GM12878 (cell line): ENCODE measurements at regions not wholly inside any gene's neighbourhood (a gene's known extent, or its start where the extent isn't known, plus 50 kb on each side); places are given as distances from the start of the nearest gene placed in this dataset.

Experiments used
- ATAC-seq: fragments of 200-7000 bp; cut with Tn5 transposase; 3 replicates; pipeline ENCODE4 v1.9.1; 2020; ENCODE audit warnings: mild to moderate bottlenecking, moderate library complexity
- BruUV-seq: library from RNA; stranded (reverse); fragments of 400-500 nt; replicated peaks from 2 replicates; lab custom pipeline; 2021; lab: Mats Ljungman, UMichigan
- CTCF ChIA-PET: fragments of 300-600 bp; sonication (Branson Sonifier 250); formaldehyde crosslinking; extraction: SDS; loops from one replicate; lab custom pipeline; 2021; ENCODE audit warnings: inconsistent platforms; lab: Yijun Ruan, JAX
- POLR2A ChIA-PET: fragments of 350-600 bp; formaldehyde crosslinking; extraction: SDS; loops from one replicate; lab custom pipeline; 2021; ENCODE audit warnings: inconsistent platforms; lab: Charles Lee
- RAD21 ChIA-PET: fragments of 300-600 bp; sonication (Branson Sonifier 250); formaldehyde crosslinking; loops from one replicate; lab custom pipeline; 2023; ENCODE audit warnings: antibody characterized with exemption; ENCODE audit not compliant: unreplicated experiment; lab: Charles Lee
- SMC1A ChIA-PET: fragments of 300-600 bp; sonication (Branson Sonifier 250); formaldehyde crosslinking; loops from one replicate; lab custom pipeline; 2023; ENCODE audit not compliant: unreplicated experiment, uncharacterized antibody; lab: Charles Lee
- DNase-seq: peaks from one replicate; pipeline ENCODE4 v3.0.0-alpha.2; 2011; ENCODE audit warnings: low read depth, low spot score
- FAIRE-seq: peaks from 3 replicates; lab custom pipeline; 2011; peaks lifted over from hg19 to GRCh38; lab: Jason Lieb, UNC
- H2AFZ ChIP-seq: 2 replicates; pipeline ENCODE4 v1.6.0; 2011; ENCODE audit warnings: low read depth, low read length, control low read depth; ENCODE audit not compliant: control insufficient read depth
- H3K27ac ChIP-seq: 2 replicates; pipeline ENCODE4 v1.5.1; 2011; ENCODE audit warnings: control low read depth; ENCODE audit not compliant: control insufficient read depth, insufficient read depth
- H3K27me3 ChIP-seq, 2 experiments: replicated peaks in 1 of 2; 2 replicates each; pipeline versions ENCODE4 v1.6.0 to v1.6.1; 2011; ENCODE audit warnings: low read length in 1 of 2; ENCODE audit not compliant: control insufficient read depth in 2 of 2, insufficient read depth in 2 of 2
- H3K36me3 ChIP-seq, 2 experiments: 2 replicates each; pipeline ENCODE4 v1.5.1; 2011; ENCODE audit warnings: low read length in 1 of 2; ENCODE audit not compliant: control insufficient read depth in 2 of 2, insufficient read depth in 2 of 2
- H3K4me1 ChIP-seq: 2 replicates; pipeline ENCODE4 v1.6.1; 2011; ENCODE audit warnings: mild to moderate bottlenecking, low read length, moderate library complexity, mixed read lengths; ENCODE audit not compliant: control insufficient read depth, insufficient read depth
- H3K4me2 ChIP-seq: 2 replicates; pipeline ENCODE4 v1.6.0; 2011; ENCODE audit warnings: control low read depth; ENCODE audit not compliant: control insufficient read depth, insufficient read depth
- H3K4me3 ChIP-seq: fragments of 200-600 bp; sonication (generic); 2 replicates; pipeline ENCODE4 v1.5.1; 2016
- H3K79me2 ChIP-seq: 2 replicates; pipeline ENCODE4 v1.6.0; 2011; ENCODE audit warnings: low read length; ENCODE audit not compliant: control insufficient read depth, insufficient read depth
- H3K9ac ChIP-seq: 2 replicates; pipeline ENCODE4 v1.8.0; 2011; ENCODE audit warnings: low read length, control low read depth, mixed read lengths; ENCODE audit not compliant: control insufficient read depth, insufficient read depth
- H3K9me3 ChIP-seq: replicated peaks from 3 replicates; pipeline ENCODE4 v1.5.1; 2011; ENCODE audit warnings: mild to moderate bottlenecking, low read length; ENCODE audit not compliant: control insufficient read depth, insufficient read depth
- H4K20me1 ChIP-seq: 2 replicates; pipeline ENCODE4 v1.6.0; 2011; ENCODE audit not compliant: control insufficient read depth, insufficient read depth
- CBFB ChIP-seq: IDR thresholded peaks from 2 replicates; pipeline ENCODE4 v1.6.1; 2016; ENCODE audit warnings: antibody characterized with exemption, low read depth
- KLF5 ChIP-seq: fragments of 450-650 bp; IDR thresholded peaks from 2 replicates; pipeline ENCODE4 v1.6.1; 2014; ENCODE audit warnings: mild to moderate bottlenecking; ENCODE audit not compliant: partially characterized antibody
- POLR2AphosphoS5 ChIP-seq: IDR thresholded peaks from 2 replicates; pipeline ENCODE4 v1.6.1; 2011; ENCODE audit warnings: mild to moderate bottlenecking, low read length, inconsistent platforms
- RB1 ChIP-seq: fragments of 450-650 bp; formaldehyde crosslinking; IDR thresholded peaks from 2 replicates; pipeline ENCODE4 v1.6.1; 2017; ENCODE audit warnings: mild to moderate bottlenecking, borderline replicate concordance
- RBBP5 ChIP-seq: fragments of 200-600 bp; sonication (generic); conservative IDR thresholded peaks from 2 replicates; pipeline ENCODE4 v1.6.1; 2016
- STAT1 ChIP-seq: fragments of 450-650 bp; conservative IDR thresholded peaks from 2 replicates; pipeline ENCODE4 v1.6.1; 2014; ENCODE audit warnings: antibody characterized with exemption, mild to moderate bottlenecking
- ZNF274 ChIP-seq: IDR thresholded peaks from one replicate; pipeline ENCODE4 v1.8.0; 2011; ENCODE audit not compliant: insufficient read length, insufficient read depth
- WGBS: methylation state at CpG from one replicate; pipeline ENCODE4 v1.1.6; 2016; ENCODE audit warnings: low lambda C conversion rate; ENCODE audit not compliant: insufficient replicate concordance, insufficient coverage; ENCODE audit errors: missing lambda C conversion rate; 5-methylcytosine and 5-hydroxymethylcytosine counted together
- in situ Hi-C: fragments of 300-500 bp; cut with MboI; formaldehyde crosslinking; loops from 9 replicates; pipeline ENCODE4 v1.14.3; 2018; ENCODE audit warnings: mixed read lengths
- intact Hi-C: fragments of 100-400 bp; cut with micrococcal nuclease; formaldehyde crosslinking; loops from one replicate; pipeline ENCODE4 v1.14.2; 2022; ENCODE audit not compliant: unreplicated experiment
- TF ChIP-seq, protein P1 (sequence below): fragments of 450-650 bp; IDR thresholded peaks from 2 replicates; pipeline ENCODE4 v1.6.1; 2017; ENCODE audit warnings: mild to moderate bottlenecking, low read depth, inconsistent platforms; ENCODE audit not compliant: poor library complexity, severe bottlenecking

DNA sequence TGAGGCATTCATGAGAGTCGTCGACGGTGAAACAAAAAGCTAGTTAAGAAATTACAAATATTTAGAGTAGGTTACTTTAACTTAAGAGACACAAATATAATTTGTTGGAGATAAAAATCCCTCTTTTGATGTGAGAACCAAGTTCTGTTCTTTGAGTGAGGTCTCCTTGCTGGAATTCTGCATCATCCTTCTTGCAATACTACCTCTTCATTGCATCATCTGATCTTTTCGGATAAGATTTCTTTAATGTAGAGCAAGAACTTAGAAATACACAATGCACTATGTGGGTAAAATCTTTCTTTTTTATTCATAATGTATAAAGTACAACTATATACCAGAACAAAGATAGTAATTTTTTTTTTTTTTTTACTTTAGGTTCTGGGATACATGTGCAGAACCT, 118.4 kb downstream of the ARL4C start:
- ChIA-PET POLR2A (no interaction called here), RAD21 (no interaction called here), SMC1A (no interaction called here), CTCF (no interaction called here)
- no peak overlapping the region for H3K27ac ChIP-seq
- TF ChIP-seq CBFB (no peak), STAT1 (no peak), POLR2AphosphoS5 (no peak), KLF5 (no peak), ZNF274 (no peak), RB1 (no peak), RBBP5 (no peak)
- TF ChIP-seq, protein P1, sequence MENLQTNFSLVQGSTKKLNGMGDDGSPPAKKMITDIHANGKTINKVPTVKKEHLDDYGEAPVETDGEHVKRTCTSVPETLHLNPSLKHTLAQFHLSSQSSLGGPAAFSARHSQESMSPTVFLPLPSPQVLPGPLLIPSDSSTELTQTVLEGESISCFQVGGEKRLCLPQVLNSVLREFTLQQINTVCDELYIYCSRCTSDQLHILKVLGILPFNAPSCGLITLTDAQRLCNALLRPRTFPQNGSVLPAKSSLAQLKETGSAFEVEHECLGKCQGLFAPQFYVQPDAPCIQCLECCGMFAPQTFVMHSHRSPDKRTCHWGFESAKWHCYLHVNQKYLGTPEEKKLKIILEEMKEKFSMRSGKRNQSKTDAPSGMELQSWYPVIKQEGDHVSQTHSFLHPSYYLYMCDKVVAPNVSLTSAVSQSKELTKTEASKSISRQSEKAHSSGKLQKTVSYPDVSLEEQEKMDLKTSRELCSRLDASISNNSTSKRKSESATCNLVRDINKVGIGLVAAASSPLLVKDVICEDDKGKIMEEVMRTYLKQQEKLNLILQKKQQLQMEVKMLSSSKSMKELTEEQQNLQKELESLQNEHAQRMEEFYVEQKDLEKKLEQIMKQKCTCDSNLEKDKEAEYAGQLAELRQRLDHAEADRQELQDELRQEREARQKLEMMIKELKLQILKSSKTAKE, result no peak
- intact Hi-C loops (no loop called here), in situ Hi-C loops (no loop called here)
- 93% methylated on average over 4 of the region's 4 CpGs for WGBS
- no peak for ATAC-seq
- no peak overlapping the region for H3K4me2 ChIP-seq
- H3K36me3 ChIP-seq, result no peaks in the 10 kb centered on the region
- no peak for DNase-seq
- no peak for FAIRE-seq
- no peak overlapping the region for H3K4me3 ChIP-seq
- no peak overlapping the region for H3K9ac ChIP-seq
- no peaks in the 10 kb centered on the region for H3K27me3 ChIP-seq
- BruUV-seq, result no TSS peak
- no peaks in the 10 kb centered on the region for H3K9me3 ChIP-seq
- H4K20me1 ChIP-seq, result no peaks in the 10 kb centered on the region
- H3K79me2 ChIP-seq, result no peaks in the 10 kb centered on the region
- H2AFZ ChIP-seq, result no peak overlapping the region
- H3K4me1 ChIP-seq, result no peaks in the 10 kb centered on the region
